ENCODE measurements at regions not wholly inside any gene's neighbourhood (a gene's known extent, or its start where the extent isn't known, plus 50 kb on each side); places are given as distances from the start of the nearest gene placed in this dataset.

- ATAC-seq (no peak), DNase-seq (ENCODE audit: low spot score) (no peak)
- ChIA-PET CTCF (no interaction called here), POLR2A (no interaction called here)
- no peak for TF ChIP-seq SMAD3 (CRISPR knock-in tag; IDR thresholded peaks at IDR 0.05; ENCODE audit: borderline replicate concordance)
- TF ChIP-seq E2F5 (CRISPR knock-in tag; IDR thresholded peaks at IDR 0.05) = no peak
- TF ChIP-seq ZNF512 (CRISPR knock-in tag; IDR thresholded peaks at IDR 0.05; ENCODE audit: borderline replicate concordance) = no peak
- no peak for TF ChIP-seq USF1 (CRISPR knock-in tag; IDR thresholded peaks at IDR 0.05)
- H3K27ac Mint-ChIP-seq = no peak overlapping the region
- no peaks in the 10 kb centered on the region for H3K36me3 Mint-ChIP-seq
- H3K4me3 Mint-ChIP-seq = no peak overlapping the region
- H3K4me1 Mint-ChIP-seq = peaks cover 2% of the 10 kb centered on the region
- H3K9me3 Mint-ChIP-seq = peaks cover 18% of the 10 kb centered on the region
- no peaks in the 10 kb centered on the region; the same call in 1 of the 2 replicates for H3K27me3 Mint-ChIP-seq (ENCODE audit: low read depth)
Observed at GRCh38 chr1:55639051-55639450, 423.9 kb upstream of the USP24 start.

GRCh38 chr1:55636696-55637095, 421.5 kb upstream of the USP24 start:
- no peak for ATAC-seq
- H3K27me3 Mint-ChIP-seq (ENCODE audit: low read depth) = no peaks in the 10 kb centered on the region
- no peak for TF ChIP-seq RELA (CRISPR knock-in tag; IDR thresholded peaks at IDR 0.05; ENCODE audit: borderline replicate concordance)
- TF ChIP-seq PRDM15 (CRISPR knock-in tag; IDR thresholded peaks at IDR 0.05) = no peak
- TF ChIP-seq KAT7 (CRISPR knock-in tag; IDR thresholded peaks at IDR 0.05; ENCODE audit: borderline replicate concordance) = no peak
- TF ChIP-seq TEAD1 (CRISPR knock-in tag; IDR thresholded peaks at IDR 0.05) = no peak
- no peak for TF ChIP-seq E2F4 (CRISPR knock-in tag; IDR thresholded peaks at IDR 0.05; ENCODE audit: borderline replicate concordance, low read depth)
- no peak for TF ChIP-seq ETV6 (CRISPR knock-in tag; IDR thresholded peaks at IDR 0.05)
- no peak for TF ChIP-seq PREB (CRISPR knock-in tag; IDR thresholded peaks at IDR 0.05; ENCODE audit: borderline replicate concordance)
- no peak for TF ChIP-seq ZNF281 (CRISPR knock-in tag; IDR thresholded peaks at IDR 0.05)
- no peak for TF ChIP-seq MLX (CRISPR knock-in tag; IDR thresholded peaks at IDR 0.05)
- CTCF ChIA-PET = no interaction called here
- POLR2A ChIA-PET = no interaction called here
- H3K27ac Mint-ChIP-seq = no peak overlapping the region
- peaks cover 23% of the 10 kb centered on the region for H3K9me3 Mint-ChIP-seq
- peaks cover 16% of the 10 kb centered on the region for H3K4me1 Mint-ChIP-seq
- no peaks in the 10 kb centered on the region for H3K36me3 Mint-ChIP-seq
- DNase-seq (ENCODE audit: low spot score) = no peak
- no peak overlapping the region for H3K4me3 Mint-ChIP-seq
